ENCODE measurements at regions not wholly inside any gene's neighbourhood (a gene's known extent, or its start where the extent isn't known, plus 50 kb on each side); places are given as distances from the start of the nearest gene placed in this dataset.

DNA sequence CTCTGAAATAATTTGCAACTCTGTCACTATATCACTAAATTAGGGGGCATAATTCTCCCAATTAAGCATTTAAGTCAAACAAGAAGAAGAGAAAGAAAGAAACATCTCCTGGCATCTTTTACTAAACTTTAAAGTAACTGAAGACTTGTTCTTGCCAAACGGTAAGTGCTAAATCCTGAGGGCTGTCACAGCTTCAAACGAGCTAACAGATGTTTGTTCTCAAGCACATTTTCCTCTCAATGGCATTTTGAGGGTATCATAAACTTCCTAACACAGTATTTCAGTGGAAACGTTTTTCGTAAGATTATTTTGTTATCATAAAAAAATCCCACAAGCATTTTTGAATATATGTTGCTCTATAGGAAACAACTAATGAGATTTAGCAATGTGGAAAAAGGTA is 169.5 kb upstream of the TAS2R1 start:
- TF ChIP-seq, protein P1, sequence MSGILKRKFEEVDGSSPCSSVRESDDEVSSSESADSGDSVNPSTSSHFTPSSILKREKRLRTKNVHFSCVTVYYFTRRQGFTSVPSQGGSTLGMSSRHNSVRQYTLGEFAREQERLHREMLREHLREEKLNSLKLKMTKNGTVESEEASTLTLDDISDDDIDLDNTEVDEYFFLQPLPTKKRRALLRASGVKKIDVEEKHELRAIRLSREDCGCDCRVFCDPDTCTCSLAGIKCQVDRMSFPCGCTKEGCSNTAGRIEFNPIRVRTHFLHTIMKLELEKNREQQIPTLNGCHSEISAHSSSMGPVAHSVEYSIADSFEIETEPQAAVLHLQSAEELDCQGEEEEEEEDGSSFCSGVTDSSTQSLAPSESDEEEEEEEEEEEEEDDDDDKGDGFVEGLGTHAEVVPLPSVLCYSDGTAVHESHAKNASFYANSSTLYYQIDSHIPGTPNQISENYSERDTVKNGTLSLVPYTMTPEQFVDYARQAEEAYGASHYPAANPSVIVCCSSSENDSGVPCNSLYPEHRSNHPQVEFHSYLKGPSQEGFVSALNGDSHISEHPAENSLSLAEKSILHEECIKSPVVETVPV (CRISPR knock-in tag; IDR thresholded peaks at IDR 0.05) = no peak
- TF ChIP-seq GLIS3 (CRISPR knock-in tag; IDR thresholded peaks at IDR 0.05) (no peak), PPARA (CRISPR knock-in tag; IDR thresholded peaks at IDR 0.05; ENCODE audit: borderline replicate concordance) (no peak)
- ATAC-seq = no peak

DNA sequence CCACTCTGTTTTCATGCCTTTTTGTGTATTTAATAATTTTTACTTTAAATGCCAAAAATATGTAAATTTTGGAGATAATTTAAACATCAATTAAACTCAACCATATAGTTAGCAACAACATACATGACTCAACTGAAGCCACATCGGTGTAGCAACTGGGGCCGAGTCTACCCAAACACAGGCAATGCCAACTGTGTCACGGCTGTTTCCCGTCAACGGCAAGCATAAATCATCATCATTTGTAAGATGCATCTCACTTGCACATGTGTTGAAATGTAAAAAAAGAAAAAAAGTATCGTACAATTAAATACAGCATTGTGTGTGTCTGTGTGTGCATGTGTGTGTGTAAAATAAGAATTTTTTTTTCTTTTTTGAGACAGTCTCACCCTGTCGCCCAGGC is 160.1 kb upstream of the TAS2R1 start:
- ATAC-seq = no peak
- TF ChIP-seq ZC3H10 (CRISPR knock-in tag; IDR thresholded peaks at IDR 0.05) (no peak), ZFP3 (CRISPR knock-in tag; IDR thresholded peaks at IDR 0.05) (no peak), SNAI2 (CRISPR knock-in tag; IDR thresholded peaks at IDR 0.05) (no peak), ESRRG (CRISPR knock-in tag; IDR thresholded peaks at IDR 0.05) (no peak), BACH2 (CRISPR knock-in tag; IDR thresholded peaks at IDR 0.05; ENCODE audit: borderline replicate concordance) (no peak), ARNTL (CRISPR knock-in tag; IDR thresholded peaks at IDR 0.05; ENCODE audit: borderline replicate concordance, low read depth) (no peak), ISL1 (CRISPR knock-in tag; IDR thresholded peaks at IDR 0.05) (no peak), ZNF70 (CRISPR knock-in tag; IDR thresholded peaks at IDR 0.05) (no peak), ZNF565 (CRISPR knock-in tag; conservative IDR thresholded peaks at IDR 0.05; ENCODE audit: low read depth) (no peak), ZNF8 (CRISPR knock-in tag; IDR thresholded peaks at IDR 0.05) (no peak), ZFP30 (CRISPR knock-in tag; IDR thresholded peaks at IDR 0.05) (no peak), TOX (CRISPR knock-in tag; IDR thresholded peaks at IDR 0.05; ENCODE audit: borderline replicate concordance) (no peak)
- TF ChIP-seq, protein P2, sequence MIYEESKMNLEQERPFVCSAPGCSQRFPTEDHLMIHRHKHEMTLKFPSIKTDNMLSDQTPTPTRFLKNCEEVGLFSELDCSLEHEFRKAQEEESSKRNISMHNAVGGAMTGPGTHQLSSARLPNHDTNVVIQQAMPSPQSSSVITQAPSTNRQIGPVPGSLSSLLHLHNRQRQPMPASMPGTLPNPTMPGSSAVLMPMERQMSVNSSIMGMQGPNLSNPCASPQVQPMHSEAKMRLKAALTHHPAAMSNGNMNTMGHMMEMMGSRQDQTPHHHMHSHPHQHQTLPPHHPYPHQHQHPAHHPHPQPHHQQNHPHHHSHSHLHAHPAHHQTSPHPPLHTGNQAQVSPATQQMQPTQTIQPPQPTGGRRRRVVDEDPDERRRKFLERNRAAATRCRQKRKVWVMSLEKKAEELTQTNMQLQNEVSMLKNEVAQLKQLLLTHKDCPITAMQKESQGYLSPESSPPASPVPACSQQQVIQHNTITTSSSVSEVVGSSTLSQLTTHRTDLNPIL (CRISPR knock-in tag; IDR thresholded peaks at IDR 0.05; ENCODE audit: low read depth) = no peak
- TF ChIP-seq, protein P3, sequence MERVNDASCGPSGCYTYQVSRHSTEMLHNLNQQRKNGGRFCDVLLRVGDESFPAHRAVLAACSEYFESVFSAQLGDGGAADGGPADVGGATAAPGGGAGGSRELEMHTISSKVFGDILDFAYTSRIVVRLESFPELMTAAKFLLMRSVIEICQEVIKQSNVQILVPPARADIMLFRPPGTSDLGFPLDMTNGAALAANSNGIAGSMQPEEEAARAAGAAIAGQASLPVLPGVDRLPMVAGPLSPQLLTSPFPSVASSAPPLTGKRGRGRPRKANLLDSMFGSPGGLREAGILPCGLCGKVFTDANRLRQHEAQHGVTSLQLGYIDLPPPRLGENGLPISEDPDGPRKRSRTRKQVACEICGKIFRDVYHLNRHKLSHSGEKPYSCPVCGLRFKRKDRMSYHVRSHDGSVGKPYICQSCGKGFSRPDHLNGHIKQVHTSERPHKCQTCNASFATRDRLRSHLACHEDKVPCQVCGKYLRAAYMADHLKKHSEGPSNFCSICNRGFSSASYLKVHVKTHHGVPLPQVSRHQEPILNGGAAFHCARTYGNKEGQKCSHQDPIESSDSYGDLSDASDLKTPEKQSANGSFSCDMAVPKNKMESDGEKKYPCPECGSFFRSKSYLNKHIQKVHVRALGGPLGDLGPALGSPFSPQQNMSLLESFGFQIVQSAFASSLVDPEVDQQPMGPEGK (CRISPR knock-in tag; IDR thresholded peaks at IDR 0.05; ENCODE audit: borderline replicate concordance) = no peak

DNA sequence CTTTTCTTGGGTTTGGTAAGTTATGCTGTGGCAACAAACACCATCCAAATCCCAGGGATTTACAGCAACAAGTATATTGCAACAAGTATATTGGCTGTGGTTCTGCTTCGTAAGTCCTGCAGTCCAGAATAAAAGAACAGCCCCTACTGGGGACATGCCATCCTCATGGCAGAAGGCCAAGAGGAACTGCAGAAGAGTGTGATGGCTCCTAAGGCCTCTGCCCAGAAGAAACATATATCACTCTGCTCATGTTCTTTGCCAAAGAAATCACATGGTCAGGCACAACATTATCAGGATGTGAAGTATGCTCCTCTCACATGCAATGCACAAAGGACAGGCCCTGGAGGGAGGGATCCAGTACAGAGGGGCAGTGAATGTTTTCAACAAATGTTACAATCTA is 159.6 kb upstream of the TAS2R1 start:
- TF ChIP-seq, protein P2 (CRISPR knock-in tag; IDR thresholded peaks at IDR 0.05; ENCODE audit: low read depth) = no peak
- no peak for TF ChIP-seq BACH2 (CRISPR knock-in tag; IDR thresholded peaks at IDR 0.05; ENCODE audit: borderline replicate concordance)
- TF ChIP-seq ZFP30 (CRISPR knock-in tag; IDR thresholded peaks at IDR 0.05) = no peak
- no peak for TF ChIP-seq ZC3H10 (CRISPR knock-in tag; IDR thresholded peaks at IDR 0.05)
- TF ChIP-seq ZFP3 (CRISPR knock-in tag; IDR thresholded peaks at IDR 0.05) = no peak
- TF ChIP-seq OSR1 (CRISPR knock-in tag; IDR thresholded peaks at IDR 0.05) = no peak
- TF ChIP-seq, protein P4, sequence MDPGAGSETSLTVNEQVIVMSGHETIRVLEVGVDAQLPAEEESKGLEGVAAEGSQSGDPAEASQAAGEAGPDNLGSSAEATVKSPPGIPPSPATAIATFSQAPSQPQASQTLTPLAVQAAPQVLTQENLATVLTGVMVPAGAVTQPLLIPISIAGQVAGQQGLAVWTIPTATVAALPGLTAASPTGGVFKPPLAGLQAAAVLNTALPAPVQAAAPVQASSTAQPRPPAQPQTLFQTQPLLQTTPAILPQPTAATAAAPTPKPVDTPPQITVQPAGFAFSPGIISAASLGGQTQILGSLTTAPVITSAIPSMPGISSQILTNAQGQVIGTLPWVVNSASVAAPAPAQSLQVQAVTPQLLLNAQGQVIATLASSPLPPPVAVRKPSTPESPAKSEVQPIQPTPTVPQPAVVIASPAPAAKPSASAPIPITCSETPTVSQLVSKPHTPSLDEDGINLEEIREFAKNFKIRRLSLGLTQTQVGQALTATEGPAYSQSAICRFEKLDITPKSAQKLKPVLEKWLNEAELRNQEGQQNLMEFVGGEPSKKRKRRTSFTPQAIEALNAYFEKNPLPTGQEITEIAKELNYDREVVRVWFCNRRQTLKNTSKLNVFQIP (CRISPR knock-in tag; IDR thresholded peaks at IDR 0.05; ENCODE audit: borderline replicate concordance, low read depth) = no peak
- TF ChIP-seq ZNF70 (CRISPR knock-in tag; IDR thresholded peaks at IDR 0.05) = no peak
- TF ChIP-seq, protein P1 (CRISPR knock-in tag; IDR thresholded peaks at IDR 0.05) = no peak
- TF ChIP-seq ZNF565 (CRISPR knock-in tag; conservative IDR thresholded peaks at IDR 0.05; ENCODE audit: low read depth) = no peak
- TF ChIP-seq RARB (CRISPR knock-in tag; IDR thresholded peaks at IDR 0.05) = no peak
- TF ChIP-seq ESRRG (CRISPR knock-in tag; IDR thresholded peaks at IDR 0.05) = no peak
- TF ChIP-seq, protein P3 (CRISPR knock-in tag; IDR thresholded peaks at IDR 0.05; ENCODE audit: borderline replicate concordance) = no peak
- TF ChIP-seq SNAI2 (CRISPR knock-in tag; IDR thresholded peaks at IDR 0.05) = no peak
- no peak for TF ChIP-seq GLIS3 (CRISPR knock-in tag; IDR thresholded peaks at IDR 0.05)
- TF ChIP-seq CSDC2 (CRISPR knock-in tag; IDR thresholded peaks at IDR 0.05) = no peak
- ATAC-seq = no peak

Data from SK-N-SH treated with all-trans-retinoic acid at 6 μM for 48 hours (cell line).